HFF-Myc (cell line): ENCODE measurements at regions not wholly inside any gene's neighbourhood (a gene's known extent, or its start where the extent isn't known, plus 50 kb on each side); places are given as distances from the start of the nearest gene placed in this dataset.
"Not testable (repeated sequence)": the region's sequence is repeated elsewhere in the genome, so short reads cannot be mapped to it uniquely, and the experiment has no call there.

Source experiments
- DNase-seq: peaks from one replicate; pipeline ENCODE4 v3.0.0-alpha.2; 2011; ENCODE audit warnings: low read depth; ENCODE audit errors: extremely low read depth
- H3K4me3 ChIP-seq: replicated peaks from 2 replicates; pipeline ENCODE4 v1.5.1; 2011; ENCODE audit warnings: low read depth, mild to moderate bottlenecking, control low read depth, low read length
- CTCF ChIP-seq: IDR thresholded peaks from 2 replicates; pipeline ENCODE4 v1.5.1; 2012; ENCODE audit warnings: mild to moderate bottlenecking, low read depth, low read length, control low read depth; ENCODE audit errors: missing control alignments

GRCh38 chr6:91221072-91221720, 634.3 kb upstream of the MAP3K7 start:
- TF ChIP-seq CTCF: no peak
- no peak overlapping the region for H3K4me3 ChIP-seq
- DNase-seq: no peak

- DNase-seq: no peak
- no peak overlapping the region for H3K4me3 ChIP-seq
- no peak for TF ChIP-seq CTCF
Observed at GRCh38 chr6:91213229-91213901, 626.5 kb upstream of the MAP3K7 start.

- no peak for TF ChIP-seq CTCF
- no peak for DNase-seq
- H3K4me3 ChIP-seq: no peak overlapping the region
Observed at GRCh38 chr6:91198588-91199255, 611.9 kb upstream of the MAP3K7 start.

GRCh38 chr6:91196729-91197128, 609.9 kb upstream of the MAP3K7 start:
- TF ChIP-seq CTCF: no peak
- no peak for DNase-seq
- H3K4me3 ChIP-seq: no peak overlapping the region

- no peak for DNase-seq
- no peak for TF ChIP-seq CTCF
- no peak overlapping the region for H3K4me3 ChIP-seq
Observed at GRCh38 chr6:91193446-91193845, 606.6 kb upstream of the MAP3K7 start.

GRCh38 chr6:91190041-91190440, 603.2 kb upstream of the MAP3K7 start:
- H3K4me3 ChIP-seq, DNase-seq: not testable (repeated sequence)

GRCh38 chr6:91185072-91185471, 598.2 kb upstream of the MAP3K7 start:
- no peak for TF ChIP-seq CTCF
- no peak for DNase-seq
- no peak overlapping the region for H3K4me3 ChIP-seq
